ENCODE measurements at regions not wholly inside any gene's neighbourhood (a gene's known extent, or its start where the extent isn't known, plus 50 kb on each side); places are given as distances from the start of the nearest gene placed in this dataset.

DNA sequence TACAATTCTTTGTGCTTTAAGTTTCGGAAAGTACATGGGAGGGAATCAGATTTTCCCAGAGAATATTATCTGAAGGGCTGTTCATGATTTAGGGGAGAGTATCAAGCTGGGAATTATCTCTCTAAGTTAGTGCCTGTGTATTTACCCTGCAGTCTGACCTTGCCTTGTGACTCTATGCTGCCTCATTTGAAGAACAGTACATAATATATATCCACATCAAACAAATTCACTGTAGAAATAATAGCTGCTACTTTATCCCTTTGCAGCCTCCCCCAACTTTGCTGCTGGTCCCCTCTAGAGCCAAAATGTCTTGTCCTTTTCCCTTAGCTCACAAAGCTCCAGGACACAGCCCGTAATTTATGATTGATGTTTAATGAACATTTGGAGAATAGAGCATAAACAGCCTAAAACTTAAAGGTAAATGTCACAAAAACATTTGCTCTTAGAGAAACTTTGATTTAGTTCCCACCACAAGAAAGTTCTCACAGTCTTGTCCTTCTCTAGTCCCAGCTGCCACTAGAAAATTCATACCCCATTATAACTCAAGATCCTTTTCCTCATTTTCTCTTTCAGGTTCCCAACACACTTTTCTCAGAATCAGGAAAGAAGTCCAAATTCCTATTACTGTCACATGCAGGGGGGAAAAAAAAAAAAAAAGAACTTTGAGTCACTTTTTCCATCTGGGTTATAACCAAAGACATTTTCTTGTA, 1009.6 kb downstream of the FLRT2 start:
- H3K4me1 Mint-ChIP-seq = no peaks in the 10 kb centered on the region
- no peaks in the 10 kb centered on the region for H3K9me3 Mint-ChIP-seq
- H3K27ac Mint-ChIP-seq = no peak overlapping the region
- peaks cover 3% of the 10 kb centered on the region for H3K27me3 Mint-ChIP-seq (ENCODE audit: low read depth, poor library complexity)
- no peak overlapping the region for H3K4me3 Mint-ChIP-seq
- H3K36me3 Mint-ChIP-seq (ENCODE audit: low read depth) = no peaks in the 10 kb centered on the region
- TF ChIP-seq, protein P1, sequence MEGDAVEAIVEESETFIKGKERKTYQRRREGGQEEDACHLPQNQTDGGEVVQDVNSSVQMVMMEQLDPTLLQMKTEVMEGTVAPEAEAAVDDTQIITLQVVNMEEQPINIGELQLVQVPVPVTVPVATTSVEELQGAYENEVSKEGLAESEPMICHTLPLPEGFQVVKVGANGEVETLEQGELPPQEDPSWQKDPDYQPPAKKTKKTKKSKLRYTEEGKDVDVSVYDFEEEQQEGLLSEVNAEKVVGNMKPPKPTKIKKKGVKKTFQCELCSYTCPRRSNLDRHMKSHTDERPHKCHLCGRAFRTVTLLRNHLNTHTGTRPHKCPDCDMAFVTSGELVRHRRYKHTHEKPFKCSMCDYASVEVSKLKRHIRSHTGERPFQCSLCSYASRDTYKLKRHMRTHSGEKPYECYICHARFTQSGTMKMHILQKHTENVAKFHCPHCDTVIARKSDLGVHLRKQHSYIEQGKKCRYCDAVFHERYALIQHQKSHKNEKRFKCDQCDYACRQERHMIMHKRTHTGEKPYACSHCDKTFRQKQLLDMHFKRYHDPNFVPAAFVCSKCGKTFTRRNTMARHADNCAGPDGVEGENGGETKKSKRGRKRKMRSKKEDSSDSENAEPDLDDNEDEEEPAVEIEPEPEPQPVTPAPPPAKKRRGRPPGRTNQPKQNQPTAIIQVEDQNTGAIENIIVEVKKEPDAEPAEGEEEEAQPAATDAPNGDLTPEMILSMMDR (IDR thresholded peaks at IDR 0.05) = no peak
- no peak for DNase-seq

DNA sequence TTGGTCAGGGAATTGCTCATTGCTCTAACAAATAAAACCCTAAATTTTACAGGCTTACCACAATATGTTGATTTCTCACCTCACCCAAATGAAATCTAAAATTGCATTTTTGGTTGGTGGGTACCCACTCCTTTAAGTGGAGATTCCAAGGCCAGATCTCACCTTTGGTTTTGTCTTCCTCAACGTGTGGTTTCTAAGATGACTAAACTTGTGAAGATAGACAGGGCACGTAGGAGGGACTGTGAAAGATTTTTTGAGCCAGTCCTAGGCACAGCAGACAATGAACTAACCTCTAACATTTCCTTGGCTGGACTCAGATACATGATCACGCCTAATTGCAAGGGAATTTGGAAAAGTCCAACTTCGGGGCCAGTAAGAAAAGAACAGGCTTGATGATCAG, 1003.9 kb downstream of the FLRT2 start:
- Mint-ChIP-seq H3K4me3 (no peak overlapping the region), H3K4me1 (no peaks in the 10 kb centered on the region), H3K27ac (no peak overlapping the region), H3K27me3 (ENCODE audit: low read depth, poor library complexity) (no peaks in the 10 kb centered on the region), H3K36me3 (ENCODE audit: low read depth) (no peaks in the 10 kb centered on the region), H3K9me3 (no peaks in the 10 kb centered on the region)
- no peak for DNase-seq
- TF ChIP-seq, protein P1 (IDR thresholded peaks at IDR 0.05) = no peak

DNA sequence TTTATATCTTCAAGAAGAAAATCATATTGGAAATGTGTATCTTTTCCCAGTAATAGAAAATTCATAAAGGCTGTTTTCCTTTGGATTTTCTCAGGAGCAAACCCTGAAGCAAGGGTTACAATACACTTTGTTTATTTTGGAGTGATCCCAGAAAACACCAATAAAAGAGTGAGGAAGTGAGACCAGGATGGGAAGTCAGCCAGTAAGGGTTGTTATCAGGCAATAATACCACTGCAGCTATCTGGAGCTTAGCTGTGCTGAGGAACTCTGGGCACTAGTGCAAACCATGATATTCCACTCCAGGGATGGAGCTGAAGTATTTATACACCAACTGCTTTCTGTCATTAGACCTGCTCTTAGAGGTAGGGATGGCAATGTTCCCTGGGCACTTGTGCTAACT, 1002.3 kb downstream of the FLRT2 start:
- no peak for DNase-seq
- no peaks in the 10 kb centered on the region for H3K36me3 Mint-ChIP-seq (ENCODE audit: low read depth)
- H3K27ac Mint-ChIP-seq = no peak overlapping the region
- H3K27me3 Mint-ChIP-seq (ENCODE audit: low read depth, poor library complexity) = no peaks in the 10 kb centered on the region
- TF ChIP-seq, protein P1 (IDR thresholded peaks at IDR 0.05) = no peak
- H3K4me3 Mint-ChIP-seq = no peak overlapping the region
- no peaks in the 10 kb centered on the region for H3K9me3 Mint-ChIP-seq
- H3K4me1 Mint-ChIP-seq = no peaks in the 10 kb centered on the region

DNA sequence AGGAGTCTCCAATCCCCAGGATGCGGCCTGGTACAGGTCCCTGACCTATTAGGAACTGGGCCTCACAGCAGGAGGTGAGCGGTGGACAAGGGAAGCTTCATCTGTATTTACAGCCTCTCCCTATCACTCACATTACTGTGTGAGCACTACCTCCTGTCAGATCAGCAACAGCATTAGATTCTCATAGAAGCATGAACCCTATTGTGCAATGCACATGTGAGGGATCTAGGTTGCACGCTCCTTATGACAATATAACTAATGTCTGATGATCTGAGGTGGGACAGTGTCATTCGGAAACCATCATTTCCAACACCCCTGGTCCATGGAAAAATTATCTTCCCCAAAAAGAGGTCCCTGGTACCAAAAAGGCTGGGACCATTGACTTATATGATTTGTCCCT, 1000.5 kb downstream of the FLRT2 start:
- H3K4me1 Mint-ChIP-seq = no peaks in the 10 kb centered on the region
- no peak for DNase-seq
- no peaks in the 10 kb centered on the region for H3K27me3 Mint-ChIP-seq (ENCODE audit: low read depth, poor library complexity)
- no peak overlapping the region for H3K4me3 Mint-ChIP-seq
- H3K27ac Mint-ChIP-seq = no peak overlapping the region
- no peaks in the 10 kb centered on the region for H3K9me3 Mint-ChIP-seq
- TF ChIP-seq, protein P1 (IDR thresholded peaks at IDR 0.05) = no peak
- H3K36me3 Mint-ChIP-seq (ENCODE audit: low read depth) = no peaks in the 10 kb centered on the region

DNA sequence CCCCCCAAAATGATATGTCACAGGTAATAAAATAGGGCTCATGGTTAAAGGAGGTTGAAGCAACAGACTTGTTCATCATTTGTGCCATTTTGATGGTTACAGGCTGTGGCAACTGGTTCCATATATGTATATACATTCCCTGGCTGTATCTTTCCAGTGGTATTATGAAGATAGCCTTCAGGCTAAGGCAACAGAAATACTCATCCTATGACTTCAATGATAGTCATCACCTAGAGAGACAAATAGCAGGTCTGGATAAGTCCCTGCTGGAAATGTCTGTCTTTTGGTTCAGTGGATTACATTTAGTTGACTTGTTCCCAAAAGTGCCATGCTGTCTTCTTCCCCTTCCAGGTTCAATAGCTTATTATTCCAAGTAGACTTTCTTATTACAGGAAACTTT, 997.4 kb downstream of the FLRT2 start:
- H3K27ac Mint-ChIP-seq = no peak overlapping the region
- no peaks in the 10 kb centered on the region for H3K4me1 Mint-ChIP-seq
- H3K9me3 Mint-ChIP-seq = no peaks in the 10 kb centered on the region
- H3K27me3 Mint-ChIP-seq (ENCODE audit: low read depth, poor library complexity) = no peaks in the 10 kb centered on the region
- no peak overlapping the region for H3K4me3 Mint-ChIP-seq
- TF ChIP-seq, protein P1 (IDR thresholded peaks at IDR 0.05) = no peak
- H3K36me3 Mint-ChIP-seq (ENCODE audit: low read depth) = no peaks in the 10 kb centered on the region
- DNase-seq = no peak

DNA sequence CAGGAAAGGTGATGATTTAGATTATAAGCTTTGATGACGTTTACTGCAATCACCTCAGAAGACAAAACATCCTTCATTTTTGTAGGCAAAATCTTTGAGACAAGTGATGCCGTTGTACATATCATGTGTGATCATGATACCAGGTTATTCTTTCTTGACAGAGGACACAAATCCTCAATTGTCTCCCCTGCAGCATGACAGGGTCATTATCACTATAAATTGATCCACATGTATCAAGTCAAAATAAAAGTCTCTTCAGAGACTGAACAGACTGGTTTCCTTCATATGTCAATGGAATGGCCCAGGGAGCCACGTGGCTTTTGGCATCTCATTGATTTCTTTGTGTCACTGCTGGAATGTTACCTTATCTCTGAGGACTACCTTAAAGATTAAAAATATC, 995.7 kb downstream of the FLRT2 start:
- Mint-ChIP-seq H3K4me3 (no peak overlapping the region), H3K27ac (no peak overlapping the region), H3K36me3 (ENCODE audit: low read depth) (no peaks in the 10 kb centered on the region), H3K4me1 (no peaks in the 10 kb centered on the region), H3K27me3 (ENCODE audit: low read depth, poor library complexity) (no peaks in the 10 kb centered on the region), H3K9me3 (no peaks in the 10 kb centered on the region)
- no peak for DNase-seq
- TF ChIP-seq, protein P1 (IDR thresholded peaks at IDR 0.05) = no peak

All from nephron progenitor cell (in vitro differentiated cells).